Glutamatergic neuron (in vitro differentiated cells): ENCODE measurements at regions not wholly inside any gene's neighbourhood (a gene's known extent, or its start where the extent isn't known, plus 50 kb on each side); places are given as distances from the start of the nearest gene placed in this dataset.
"Not testable (repeated sequence)": the region's sequence is repeated elsewhere in the genome, so short reads cannot be mapped to it uniquely, and the experiment has no call there.

Experiments
- DNase-seq: peaks from one replicate; pipeline ENCODE4 v3.0.0; 2022
- H3K27ac Mint-ChIP-seq: one replicate; pipeline ENCODE4 v1.8.0; 2020; ENCODE audit warnings: mild to moderate bottlenecking, mixed read lengths, inconsistent platforms; ENCODE audit not compliant: unreplicated experiment
- H3K27me3 Mint-ChIP-seq: one replicate; pipeline ENCODE4 v1.8.0; 2020; ENCODE audit warnings: mild to moderate bottlenecking, moderate library complexity, mixed read lengths, inconsistent platforms; ENCODE audit not compliant: unreplicated experiment
- H3K36me3 Mint-ChIP-seq: one replicate; pipeline ENCODE4 v1.8.0; 2020; ENCODE audit warnings: mild to moderate bottlenecking, mixed read lengths, inconsistent platforms; ENCODE audit not compliant: unreplicated experiment
- H3K4me1 Mint-ChIP-seq: one replicate; pipeline ENCODE4 v1.8.0; 2020; ENCODE audit warnings: mild to moderate bottlenecking, low read depth, mixed read lengths, inconsistent platforms; ENCODE audit not compliant: unreplicated experiment
- H3K4me3 Mint-ChIP-seq: one replicate; pipeline ENCODE4 v1.8.0; 2020; ENCODE audit warnings: mild to moderate bottlenecking, mixed read lengths, inconsistent platforms; ENCODE audit not compliant: unreplicated experiment
- H3K9me3 Mint-ChIP-seq: one replicate; pipeline ENCODE4 v1.8.0; 2020; ENCODE audit warnings: mild to moderate bottlenecking, moderate library complexity, mixed read lengths, inconsistent platforms; ENCODE audit not compliant: unreplicated experiment
- TF ChIP-seq, protein P1 (sequence below): fragments of 200-600 bp; sonication (generic); IDR thresholded peaks from one replicate; pipeline ENCODE4 v1.5.0; 2021; ENCODE audit not compliant: partially characterized antibody, unreplicated experiment

DNA sequence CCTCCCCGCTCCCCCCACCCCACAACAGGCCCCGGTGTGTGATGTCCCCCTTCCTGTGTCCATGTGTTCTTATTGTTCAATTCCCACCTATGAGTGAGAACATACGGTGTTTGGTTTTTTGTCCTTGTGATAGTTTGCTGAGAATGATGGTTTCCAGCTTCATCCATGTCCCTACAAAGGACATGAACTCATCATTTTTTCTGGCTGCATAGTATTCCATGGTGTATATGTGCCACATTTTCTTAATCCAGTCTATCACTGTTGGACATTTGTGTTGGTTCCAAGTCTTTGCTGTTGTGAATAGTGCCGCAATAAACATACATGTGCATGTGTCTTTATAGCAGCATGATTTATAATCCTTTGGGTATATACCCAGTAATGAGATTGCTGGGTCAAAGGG, 104.3 kb downstream of the MTPN start:
- H3K27ac Mint-ChIP-seq, H3K9me3 Mint-ChIP-seq, H3K27me3 Mint-ChIP-seq, DNase-seq, H3K4me1 Mint-ChIP-seq, H3K4me3 Mint-ChIP-seq, H3K36me3 Mint-ChIP-seq: not testable (repeated sequence)

- Mint-ChIP-seq H3K4me1 (peaks cover 4% of the 10 kb centered on the region), H3K4me3 (no peak overlapping the region), H3K36me3 (peaks cover 4% of the 10 kb centered on the region), H3K27ac (no peak overlapping the region), H3K27me3 (peaks cover 9% of the 10 kb centered on the region), H3K9me3 (no peaks in the 10 kb centered on the region)
- no peak for DNase-seq
- TF ChIP-seq, protein P1, sequence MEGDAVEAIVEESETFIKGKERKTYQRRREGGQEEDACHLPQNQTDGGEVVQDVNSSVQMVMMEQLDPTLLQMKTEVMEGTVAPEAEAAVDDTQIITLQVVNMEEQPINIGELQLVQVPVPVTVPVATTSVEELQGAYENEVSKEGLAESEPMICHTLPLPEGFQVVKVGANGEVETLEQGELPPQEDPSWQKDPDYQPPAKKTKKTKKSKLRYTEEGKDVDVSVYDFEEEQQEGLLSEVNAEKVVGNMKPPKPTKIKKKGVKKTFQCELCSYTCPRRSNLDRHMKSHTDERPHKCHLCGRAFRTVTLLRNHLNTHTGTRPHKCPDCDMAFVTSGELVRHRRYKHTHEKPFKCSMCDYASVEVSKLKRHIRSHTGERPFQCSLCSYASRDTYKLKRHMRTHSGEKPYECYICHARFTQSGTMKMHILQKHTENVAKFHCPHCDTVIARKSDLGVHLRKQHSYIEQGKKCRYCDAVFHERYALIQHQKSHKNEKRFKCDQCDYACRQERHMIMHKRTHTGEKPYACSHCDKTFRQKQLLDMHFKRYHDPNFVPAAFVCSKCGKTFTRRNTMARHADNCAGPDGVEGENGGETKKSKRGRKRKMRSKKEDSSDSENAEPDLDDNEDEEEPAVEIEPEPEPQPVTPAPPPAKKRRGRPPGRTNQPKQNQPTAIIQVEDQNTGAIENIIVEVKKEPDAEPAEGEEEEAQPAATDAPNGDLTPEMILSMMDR = no peak
Measured at GRCh38 chr7:135862586-135863340, 114.2 kb upstream of the FAM180A start.

DNA sequence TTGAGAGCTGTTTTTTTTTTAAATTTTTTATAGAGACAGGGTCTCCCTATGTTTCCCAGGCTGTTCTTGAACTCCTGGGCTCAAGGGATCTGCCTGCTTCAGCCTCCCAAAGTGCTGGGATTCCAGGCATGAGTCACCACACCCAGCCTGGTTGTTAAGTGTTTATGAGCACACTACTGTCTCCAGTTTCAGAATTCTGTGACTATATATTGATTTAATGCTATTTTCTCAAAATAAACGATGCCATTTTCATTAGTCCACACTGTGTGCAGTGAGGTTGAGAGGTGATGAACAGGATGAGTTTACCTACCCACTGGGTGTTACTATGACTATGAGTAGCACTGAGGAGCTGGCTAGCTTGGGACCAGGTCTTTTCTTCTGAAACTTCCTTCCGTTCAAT, 110.9 kb upstream of the FAM180A start:
- DNase-seq = no peak
- Mint-ChIP-seq H3K27ac (no peak overlapping the region), H3K27me3 (peaks cover 7% of the 10 kb centered on the region), H3K4me1 (peaks cover 9% of the 10 kb centered on the region), H3K4me3 (no peak overlapping the region), H3K36me3 (peaks cover 4% of the 10 kb centered on the region), H3K9me3 (peaks cover 2% of the 10 kb centered on the region)
- TF ChIP-seq, protein P1 = no peak

GRCh38 chr7:135858851-135859250, 110.2 kb upstream of the FAM180A start:
- H3K36me3 Mint-ChIP-seq = peaks cover 4% of the 10 kb centered on the region
- TF ChIP-seq, protein P1 = no peak
- DNase-seq = no peak
- peaks cover 9% of the 10 kb centered on the region for H3K4me1 Mint-ChIP-seq
- no peak overlapping the region for H3K4me3 Mint-ChIP-seq
- H3K27ac Mint-ChIP-seq = no peak overlapping the region
- H3K9me3 Mint-ChIP-seq = peaks cover 2% of the 10 kb centered on the region
- H3K27me3 Mint-ChIP-seq = peaks cover 7% of the 10 kb centered on the region

DNA sequence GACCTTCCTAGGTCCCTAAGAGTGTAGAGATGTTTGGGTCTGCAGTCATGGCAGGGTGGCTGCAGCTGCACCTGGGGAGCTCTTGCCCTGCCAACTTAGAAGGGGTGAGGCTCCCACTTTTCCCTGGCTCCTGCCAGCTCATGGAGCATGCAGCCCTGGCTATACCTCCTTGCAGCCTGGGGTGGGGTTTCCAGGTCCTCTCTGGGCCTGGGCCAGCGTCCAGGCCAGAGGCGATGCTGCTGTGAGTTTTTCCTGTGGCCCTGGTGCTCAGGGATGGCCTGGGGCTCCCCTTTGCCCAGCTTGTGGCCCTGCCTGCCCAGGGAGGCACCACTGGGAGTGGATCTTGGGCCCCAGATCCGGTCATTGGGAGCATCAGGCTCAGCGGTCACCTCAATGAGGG, 109.8 kb upstream of the FAM180A start:
- Mint-ChIP-seq H3K4me1 (peaks cover 8% of the 10 kb centered on the region), H3K27me3 (peaks cover 6% of the 10 kb centered on the region), H3K36me3 (peaks cover 4% of the 10 kb centered on the region), H3K9me3 (peaks cover 2% of the 10 kb centered on the region), H3K4me3 (no peak overlapping the region), H3K27ac (no peak overlapping the region)
- TF ChIP-seq, protein P1 = no peak
- DNase-seq = no peak
